Glomerular endothelial cell (primary cell): ENCODE measurements at regions not wholly inside any gene's neighbourhood (a gene's known extent, or its start where the extent isn't known, plus 50 kb on each side); places are given as distances from the start of the nearest gene placed in this dataset.
"Not testable (repeated sequence)": the region's sequence is repeated elsewhere in the genome, so short reads cannot be mapped to it uniquely, and the experiment has no call there.

Experiments
- DNase-seq: peaks from one replicate; pipeline ENCODE4 v3.0.0-alpha.2; 2011; ENCODE audit warnings: low read depth, low spot score; ENCODE audit errors: extremely low read depth

DNA sequence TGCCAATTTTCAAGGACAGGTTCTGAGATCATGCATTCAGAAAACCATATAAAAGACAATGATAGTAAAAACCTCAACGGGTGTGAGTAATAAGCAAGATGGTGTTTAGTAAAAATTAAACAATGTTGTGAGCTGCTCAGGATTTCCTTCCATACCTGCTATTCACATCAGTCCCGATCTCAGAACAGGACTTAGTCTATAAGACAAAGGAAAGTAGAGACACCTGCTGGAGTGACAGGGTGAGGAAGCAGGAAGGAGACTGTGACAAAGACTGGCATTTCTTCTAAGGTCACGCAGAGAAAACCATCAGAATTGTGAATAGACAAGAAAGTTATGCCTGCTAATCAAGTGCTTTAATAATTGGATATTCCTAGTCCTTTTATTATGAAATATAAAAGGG lies 648.0 kb downstream of the DACH1 start:
- DNase-seq = no peak

DNA sequence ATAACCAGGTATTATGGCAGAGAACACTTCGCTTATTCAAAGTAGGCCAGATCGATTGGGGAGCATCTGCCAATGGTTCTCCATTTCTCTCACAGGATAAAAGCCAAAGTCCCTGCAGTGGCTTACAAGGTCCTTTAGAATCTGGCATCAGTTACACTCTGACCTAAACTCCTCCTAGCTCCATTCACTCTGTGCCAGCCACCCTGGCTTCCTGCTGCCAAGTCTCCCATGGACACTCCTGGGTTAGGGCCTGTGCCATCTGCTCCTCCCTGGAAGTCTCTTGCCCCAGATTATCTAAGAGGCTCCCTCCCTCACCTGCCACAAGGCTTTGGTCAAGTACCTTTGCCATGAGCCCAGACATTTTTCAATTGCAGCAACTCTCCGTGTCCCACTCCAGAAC lies 649.2 kb downstream of the DACH1 start:
- no peak for DNase-seq

DNA sequence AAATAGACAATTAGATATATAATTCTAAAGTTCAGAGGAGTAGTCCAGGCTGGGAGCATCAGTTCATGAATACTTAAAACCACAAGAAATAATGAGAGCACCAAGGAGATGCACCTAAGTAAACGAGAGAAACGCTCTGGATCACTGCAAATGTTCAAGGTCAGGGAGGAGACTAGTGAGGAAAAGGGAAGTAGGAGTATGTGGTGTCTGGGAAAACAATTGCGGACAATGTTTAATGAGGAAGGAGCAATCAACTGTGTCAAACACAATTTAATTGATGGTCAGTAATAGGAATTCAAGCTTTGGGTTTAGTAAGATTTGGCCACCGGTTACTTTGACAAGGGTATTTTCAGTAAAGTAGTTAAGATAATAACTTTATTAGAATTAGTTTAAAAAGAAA lies 652.2 kb downstream of the DACH1 start:
- no peak for DNase-seq

DNA sequence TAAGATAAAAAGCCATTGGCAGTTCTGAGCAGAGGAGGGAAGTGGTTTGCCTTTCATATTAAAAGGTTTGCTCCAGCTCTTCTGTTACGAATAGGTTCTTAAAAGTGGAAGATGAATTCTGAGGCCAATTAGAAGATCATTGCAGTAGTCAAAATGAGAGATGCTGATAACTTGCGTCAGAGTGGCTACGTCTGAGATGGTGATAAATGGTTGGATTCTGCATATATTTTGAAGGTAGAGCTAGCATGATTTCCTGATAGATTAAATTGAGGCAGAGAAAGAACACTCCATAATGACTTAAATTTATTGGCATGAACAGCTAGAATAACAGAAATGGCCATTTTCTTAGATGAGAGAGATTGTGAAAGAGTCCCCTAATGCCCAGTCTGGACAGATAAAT lies 652.6 kb downstream of the DACH1 start:
- DNase-seq = no peak

DNA sequence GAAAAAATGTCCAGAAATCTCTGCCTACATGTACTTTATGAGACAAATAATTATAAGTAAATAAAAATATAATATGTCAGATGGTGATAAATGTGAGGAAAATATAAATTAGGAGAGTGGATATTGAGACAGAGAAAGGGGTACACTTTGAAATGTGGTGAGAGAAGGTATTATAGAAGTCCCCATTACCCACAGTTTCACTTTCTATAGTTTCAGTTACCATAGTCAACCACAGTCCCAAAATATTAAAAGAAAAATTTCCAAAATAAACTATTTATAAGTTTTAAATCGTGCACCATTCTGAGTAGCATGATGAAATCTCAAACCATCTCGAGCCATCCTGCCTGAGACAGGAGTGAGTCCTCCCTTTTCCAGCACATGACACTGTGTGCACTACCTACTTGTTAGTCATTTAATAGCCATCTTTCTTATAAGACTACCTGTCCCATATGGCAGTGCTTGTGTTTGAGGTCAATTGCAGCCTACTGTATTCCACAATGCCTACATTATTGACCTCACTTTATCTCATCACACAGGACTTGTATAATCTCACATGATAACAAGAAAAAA lies 653.7 kb downstream of the DACH1 start:
- no peak for DNase-seq

DNA sequence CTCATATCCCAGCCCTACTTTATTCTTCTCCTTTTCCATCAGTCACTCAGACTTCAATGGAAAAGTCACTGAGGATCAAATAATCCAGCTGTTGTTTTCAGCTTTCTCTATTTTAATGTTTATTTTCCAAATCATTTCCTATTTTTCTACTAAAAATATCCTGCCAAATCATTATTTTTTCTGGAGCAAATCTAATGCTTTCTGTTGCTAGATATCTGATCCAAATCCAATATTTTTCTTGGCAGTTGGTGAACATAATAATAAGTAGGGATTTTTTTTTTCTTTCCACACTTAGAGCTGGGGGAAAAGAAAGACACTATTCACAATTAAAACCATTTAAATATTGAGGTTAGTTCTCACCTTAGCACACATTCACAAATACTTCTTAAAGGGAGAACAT lies 656.1 kb downstream of the DACH1 start:
- DNase-seq = no peak

DNA sequence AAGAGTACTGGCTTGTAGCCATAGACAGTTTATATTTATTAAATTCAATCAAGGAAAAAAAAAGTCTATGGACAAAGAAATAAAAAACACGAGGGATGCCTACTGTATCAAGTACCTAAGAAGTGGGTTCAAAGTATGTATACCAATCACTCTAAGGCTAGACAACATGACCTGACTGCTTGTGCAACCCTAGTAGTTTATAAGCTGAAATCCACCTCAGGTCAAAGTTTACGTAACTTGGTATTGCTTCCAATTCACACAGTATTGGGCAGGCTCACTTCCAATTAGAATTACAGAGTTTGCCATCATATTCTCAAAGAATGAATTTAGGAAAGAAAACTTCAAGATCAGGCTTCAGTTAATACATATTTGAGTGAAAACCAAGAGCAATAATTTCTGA lies 657.8 kb downstream of the DACH1 start:
- DNase-seq = no peak

DNA sequence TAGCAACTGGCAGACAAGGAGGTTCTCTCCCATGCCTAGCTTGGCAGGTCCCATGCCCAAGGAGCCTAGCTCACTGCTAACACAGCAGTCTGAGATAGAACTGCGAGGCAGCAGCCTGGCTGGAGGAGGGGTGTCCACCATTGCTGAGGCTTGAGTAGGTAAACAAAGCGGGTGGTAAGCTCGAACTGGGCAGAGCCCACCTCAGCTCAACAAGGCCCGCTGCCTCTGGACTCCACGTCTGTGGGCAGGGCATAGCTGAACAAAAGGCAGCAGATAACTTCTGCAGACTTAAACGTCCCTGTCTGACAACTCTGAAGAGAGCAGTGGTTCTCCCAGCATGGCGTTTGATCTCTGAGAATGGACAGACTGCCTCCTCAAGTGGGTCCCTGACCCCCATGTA lies 682.4 kb downstream of the DACH1 start:
- DNase-seq = not testable (repeated sequence)

DNA sequence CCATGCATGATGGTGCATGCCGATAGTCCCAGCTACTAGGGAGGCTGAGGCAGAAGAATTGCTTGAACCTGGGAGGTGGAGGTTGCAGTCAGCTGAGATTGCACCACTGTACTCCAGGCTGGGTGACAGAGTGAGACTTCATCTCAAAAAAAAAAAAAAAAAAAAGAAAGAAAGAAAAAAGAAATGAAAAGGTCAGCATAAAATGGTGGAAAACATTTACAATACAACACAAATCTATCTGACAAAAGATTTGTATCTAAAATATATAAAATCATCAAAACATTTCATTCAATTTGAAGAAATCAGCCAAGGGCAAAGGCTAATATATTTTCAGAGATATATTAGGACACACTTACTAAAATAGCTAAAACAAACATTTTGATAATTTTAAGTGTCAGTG lies 683.7 kb downstream of the DACH1 start:
- not testable (repeated sequence) for DNase-seq

DNA sequence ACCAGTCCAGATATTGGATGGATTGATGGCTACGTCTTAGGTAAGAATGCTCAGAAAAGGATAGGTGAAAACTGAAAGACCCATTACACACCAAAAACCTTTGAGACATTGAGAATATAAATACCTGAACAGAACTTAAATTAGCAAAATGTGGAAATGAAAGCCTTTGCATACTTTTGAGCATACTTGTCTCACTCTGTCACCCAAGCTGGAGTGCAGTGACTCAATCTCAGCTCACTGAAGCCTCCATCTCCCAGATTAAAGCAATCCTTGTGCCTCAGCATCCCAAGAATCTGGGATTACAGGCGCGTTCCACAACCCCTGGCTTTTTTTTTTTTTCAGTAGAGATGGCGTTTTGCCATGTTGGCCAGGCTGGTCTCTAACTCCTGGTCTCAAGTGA lies 695.3 kb downstream of the DACH1 start:
- DNase-seq = no peak

DNA sequence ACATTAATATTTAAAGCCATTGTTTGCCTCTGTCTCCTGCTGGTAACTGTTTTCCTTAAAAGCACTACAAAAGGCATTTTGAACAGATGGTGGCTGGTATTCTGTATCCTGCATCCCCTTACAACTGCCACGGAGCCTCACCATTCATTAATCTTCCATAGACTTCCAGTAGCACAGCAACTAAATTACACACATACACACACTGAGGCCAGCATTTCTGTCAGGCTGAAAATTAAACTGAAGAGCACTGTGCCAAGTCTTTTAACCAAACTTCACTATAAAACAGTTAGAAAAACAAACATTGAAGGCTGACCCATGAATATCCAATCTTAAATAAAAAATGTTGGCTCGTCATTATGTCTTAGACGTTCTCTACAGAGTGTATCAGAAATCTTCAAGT lies 697.8 kb downstream of the DACH1 start:
- no peak for DNase-seq

DNA sequence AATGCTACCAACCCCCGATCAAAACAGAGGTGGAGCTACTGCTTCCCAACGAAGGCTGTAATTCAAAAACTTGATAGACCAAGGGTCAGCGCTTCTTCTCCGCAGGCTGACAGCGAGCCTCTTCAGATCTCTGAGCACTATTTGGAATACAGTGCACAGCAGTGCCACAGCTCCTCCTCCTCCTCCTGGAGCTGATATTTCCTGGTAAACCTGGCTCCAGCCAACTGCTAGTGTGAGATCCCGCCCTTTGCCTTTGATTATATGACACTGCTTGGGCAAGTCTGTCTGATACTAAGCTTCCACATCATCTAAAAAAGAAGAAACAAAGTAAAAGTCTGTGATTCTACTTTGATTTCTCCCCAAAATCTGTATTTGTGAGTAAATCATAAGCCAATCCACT lies 710.5 kb downstream of the DACH1 start:
- no peak for DNase-seq

DNA sequence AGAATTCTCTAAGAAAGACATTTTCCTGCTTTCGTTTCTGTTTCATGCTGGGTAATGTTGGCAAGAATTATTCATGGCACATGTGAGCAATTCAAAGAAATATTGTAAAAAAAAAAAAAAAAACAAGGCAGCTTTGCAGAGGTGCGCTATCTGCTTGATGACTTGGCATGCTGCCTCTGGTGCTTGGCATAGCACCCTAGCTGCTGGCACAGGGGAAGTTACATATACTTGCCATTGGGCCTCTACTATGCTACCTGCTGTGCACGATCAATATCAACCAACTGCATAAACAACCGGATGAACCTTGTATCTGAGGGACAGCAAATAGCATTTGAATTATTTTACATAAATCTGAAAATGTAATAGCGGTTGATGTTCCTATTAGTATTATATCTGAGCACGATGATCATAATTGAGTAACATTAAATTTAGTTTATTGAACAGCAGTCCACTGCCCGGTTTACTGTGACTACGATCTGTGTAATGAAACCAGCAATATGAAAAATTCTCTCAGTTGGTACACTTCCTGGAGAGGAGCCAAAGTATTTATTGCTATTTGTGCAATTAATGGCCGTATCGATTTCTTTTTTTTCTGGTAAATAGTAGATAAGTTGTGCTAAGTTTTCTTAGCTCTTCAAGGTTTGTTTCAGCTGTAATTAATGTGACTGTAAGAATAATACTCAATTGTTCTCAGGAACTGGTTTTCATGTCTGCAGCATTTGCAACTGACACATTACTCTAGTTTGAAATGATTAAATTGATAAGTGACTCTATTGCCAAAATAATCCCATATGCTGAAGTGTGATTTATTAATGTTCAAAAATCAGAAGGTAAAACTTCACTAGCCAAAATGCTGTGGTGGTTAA lies 717.3 kb downstream of the DACH1 start:
- DNase-seq = no peak

DNA sequence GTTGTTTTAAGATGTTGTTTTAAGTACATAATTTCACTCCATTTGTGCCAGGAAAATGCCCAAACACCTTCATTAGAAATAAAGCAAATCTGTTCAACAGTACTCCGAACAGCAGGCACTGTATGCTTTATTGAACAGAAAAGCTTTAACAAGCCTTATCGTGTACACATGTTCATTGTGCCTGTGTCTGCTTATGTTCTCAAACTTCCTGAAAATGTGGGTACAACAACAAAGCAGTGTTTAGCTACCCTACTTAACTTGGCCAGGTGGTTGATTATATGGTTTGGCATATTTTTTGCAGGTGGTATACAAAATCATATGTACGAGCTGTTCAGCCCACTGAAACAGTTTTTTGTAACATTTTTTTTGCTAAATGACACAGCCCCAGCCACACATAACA lies 718.0 kb downstream of the DACH1 start:
- no peak for DNase-seq

DNA sequence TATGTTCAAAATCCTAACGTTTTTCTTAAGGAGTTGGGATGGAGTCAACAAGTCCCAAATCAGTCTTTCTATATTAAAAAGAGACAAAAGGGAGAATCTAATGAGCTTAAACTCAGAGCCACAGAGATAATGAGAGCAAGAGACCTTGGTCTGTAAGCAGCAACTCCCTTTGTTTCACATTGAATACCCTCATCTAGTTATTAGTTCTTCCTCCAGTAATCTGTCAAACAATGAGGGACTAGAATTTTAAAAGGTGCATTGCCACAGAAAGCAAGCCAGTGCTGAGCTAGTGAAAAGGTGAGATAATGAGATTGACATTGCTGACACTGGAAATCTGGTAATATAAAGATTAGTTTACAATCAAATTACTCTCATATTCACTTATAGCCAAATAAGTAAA lies 718.6 kb downstream of the DACH1 start:
- no peak for DNase-seq

DNA sequence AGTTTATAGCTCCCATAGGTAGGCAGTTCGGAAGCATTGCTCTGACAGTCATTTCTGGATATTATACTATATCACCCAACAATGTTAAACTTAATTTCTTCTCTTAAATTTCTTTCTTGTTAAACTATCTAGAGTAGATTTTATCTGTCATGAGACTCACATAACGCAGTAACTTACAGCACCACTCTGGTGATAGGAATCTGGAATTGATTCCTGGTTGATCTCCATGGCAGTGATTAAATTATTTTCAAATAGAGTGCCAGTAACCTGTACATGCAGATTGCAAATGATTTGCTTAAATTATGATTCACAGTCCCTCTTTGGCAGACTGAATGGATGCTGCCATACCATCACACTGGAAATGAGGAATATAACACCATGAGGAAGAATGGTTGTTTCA lies 722.1 kb downstream of the DACH1 start:
- no peak for DNase-seq

DNA sequence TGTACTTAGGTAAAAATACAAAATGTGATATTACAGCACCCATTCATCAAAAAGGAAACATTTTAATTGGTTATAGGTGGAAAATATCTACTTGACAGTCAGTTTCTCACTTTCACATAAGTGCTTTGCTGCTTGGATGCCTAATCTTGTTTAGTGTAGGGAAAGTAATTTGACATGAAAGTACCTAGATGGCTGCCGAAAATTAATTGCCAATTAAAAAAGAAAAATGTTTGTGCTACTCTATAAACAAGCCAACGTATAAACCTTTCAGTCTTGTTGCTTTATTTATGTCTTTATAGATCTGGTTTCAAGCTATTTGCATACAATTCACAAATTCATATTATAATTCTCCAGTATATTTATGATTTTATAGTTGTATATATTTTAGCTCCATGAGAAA lies 729.9 kb downstream of the DACH1 start:
- no peak for DNase-seq

DNA sequence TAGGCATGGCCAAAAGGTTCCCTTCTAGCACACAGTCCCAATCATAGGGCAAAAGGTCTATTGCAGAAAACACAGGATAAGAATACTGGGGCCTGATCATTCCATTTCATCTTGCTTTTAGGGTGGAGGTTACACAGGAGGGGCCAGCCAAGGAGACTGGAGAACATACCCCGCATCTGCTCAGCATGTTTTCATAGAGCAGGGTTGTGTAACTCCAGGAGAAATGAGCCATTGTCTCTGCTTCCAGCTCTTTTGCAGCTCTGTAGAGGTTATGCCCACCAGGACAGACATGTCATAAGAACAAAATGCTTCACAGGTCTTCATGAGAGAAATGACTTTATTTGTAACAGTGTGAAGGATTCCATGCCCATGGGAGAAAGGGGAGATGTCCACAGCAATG lies 742.8 kb downstream of the DACH1 start:
- no peak for DNase-seq

DNA sequence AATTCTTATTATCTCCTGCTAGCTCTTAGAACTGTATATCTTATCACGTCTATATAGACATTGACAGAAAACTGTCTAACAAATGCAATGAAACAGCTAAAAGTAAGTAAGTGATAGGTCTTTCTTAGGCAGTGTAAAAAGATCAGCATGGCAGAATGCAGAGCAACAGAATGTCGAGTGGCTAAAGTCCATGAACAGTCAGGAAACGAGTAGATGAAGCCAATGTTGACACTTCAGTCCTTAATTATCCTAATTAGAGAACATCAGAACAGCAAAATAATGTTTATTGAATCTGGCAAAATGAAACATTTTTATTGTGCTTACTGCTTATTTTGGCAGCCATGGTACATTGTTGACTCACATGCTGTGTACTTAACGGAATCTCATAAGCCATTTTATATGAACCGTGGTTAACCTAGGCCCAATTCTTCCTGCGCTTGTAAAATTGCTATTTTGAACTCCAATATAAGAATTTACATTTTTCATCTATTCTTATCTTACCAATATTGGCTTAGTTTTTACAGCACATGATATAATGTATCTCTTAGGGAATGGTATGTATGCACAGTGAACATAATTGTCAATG lies 748.1 kb downstream of the DACH1 start:
- no peak for DNase-seq

DNA sequence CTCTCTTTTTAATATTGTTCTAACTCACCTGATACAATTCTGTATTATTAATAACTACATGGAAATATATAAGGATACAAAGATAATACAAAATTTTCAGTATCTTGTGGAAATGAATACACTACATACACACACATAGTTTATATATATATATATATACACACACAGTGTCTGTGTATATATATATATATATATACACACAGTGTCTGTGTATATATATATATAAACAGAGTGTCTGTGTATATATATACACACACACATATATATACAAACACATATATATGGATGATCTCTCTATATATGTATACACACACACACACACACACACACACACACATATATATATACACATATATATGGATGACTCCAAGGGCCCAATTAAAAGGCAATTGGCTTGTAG lies 749.1 kb downstream of the DACH1 start:
- DNase-seq = no peak

DNA sequence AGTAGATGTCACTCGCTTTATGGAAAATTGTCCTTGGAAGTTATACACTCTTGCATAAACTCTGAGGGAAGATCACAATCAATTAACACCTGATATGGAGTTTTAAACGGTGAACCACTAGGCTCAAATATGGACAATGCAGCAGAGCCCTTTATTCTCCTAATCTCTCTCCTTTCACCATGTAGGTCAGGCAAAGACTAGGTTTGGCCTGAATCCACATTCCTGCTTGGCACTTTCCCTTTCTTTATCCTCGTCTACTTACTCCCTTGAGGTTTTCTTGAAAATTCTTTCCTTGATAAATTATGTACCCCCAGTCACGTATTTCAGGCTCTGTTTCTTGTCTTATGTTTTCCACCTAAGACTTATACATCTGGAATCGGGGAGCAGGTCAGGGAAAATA lies 751.7 kb downstream of the DACH1 start:
- DNase-seq = no peak

DNA sequence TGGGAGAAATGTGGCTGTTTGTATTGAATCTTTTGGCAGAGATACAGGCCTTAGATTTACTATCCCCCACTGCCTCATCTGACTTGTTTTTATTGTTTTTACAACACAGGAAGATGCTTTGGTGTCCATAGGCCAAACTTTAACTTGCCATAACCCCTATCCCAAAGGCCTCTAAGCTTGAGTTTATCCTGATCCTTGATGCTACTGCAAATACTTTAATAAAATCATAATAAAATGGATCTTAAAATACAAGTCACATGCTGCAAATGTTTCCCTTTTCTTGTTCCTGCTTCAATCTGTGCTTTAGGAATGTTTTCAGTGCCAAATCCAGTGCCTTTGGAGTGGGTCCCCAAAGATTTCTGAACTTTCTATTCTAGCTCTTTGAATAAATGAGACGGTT lies 770.6 kb downstream of the DACH1 start:
- DNase-seq = no peak
